Tongue (tissue), 1 donor: ENCODE measurements at regions not wholly inside any gene's neighbourhood (a gene's known extent, or its start where the extent isn't known, plus 50 kb on each side); places are given as distances from the start of the nearest gene placed in this dataset.
"Not testable (repeated sequence)": the region's sequence is repeated elsewhere in the genome, so short reads cannot be mapped to it uniquely, and the experiment has no call there.

Experiments used
- DNase-seq: peaks from one replicate; pipeline ENCODE4 v3.0.0-alpha.2; 2015

- DNase-seq, result no peak
Measured at GRCh38 chr17:70597774-70598173, 428.4 kb downstream of the KCNJ2 start.

GRCh38 chr17:70599198-70599597 lies 429.9 kb downstream of the KCNJ2 start:
- DNase-seq, result no peak

GRCh38 chr17:70599945-70600344 lies 430.6 kb downstream of the KCNJ2 start:
- not testable (repeated sequence) for DNase-seq

- DNase-seq, result no peak
Measured at GRCh38 chr17:70603226-70603625, 433.9 kb downstream of the KCNJ2 start.

- DNase-seq, result no peak
Measured at GRCh38 chr17:70604854-70605253, 435.5 kb downstream of the KCNJ2 start.

GRCh38 chr17:70606086-70606485 lies 436.8 kb downstream of the KCNJ2 start:
- DNase-seq, result no peak

GRCh38 chr17:70608193-70608592 lies 438.9 kb downstream of the KCNJ2 start:
- DNase-seq, result no peak

GRCh38 chr17:70608957-70609356 lies 439.6 kb downstream of the KCNJ2 start:
- no peak for DNase-seq

GRCh38 chr17:70609566-70609965 lies 440.2 kb downstream of the KCNJ2 start:
- DNase-seq, result no peak

GRCh38 chr17:70610161-70610560 lies 440.8 kb downstream of the KCNJ2 start:
- no peak for DNase-seq

- no peak for DNase-seq
Measured at GRCh38 chr17:70613681-70614080, 444.3 kb downstream of the KCNJ2 start.

- no peak for DNase-seq
Measured at GRCh38 chr17:70615831-70616230, 446.5 kb downstream of the KCNJ2 start.

- peak; percentile 42 for DNase-seq
Measured at GRCh38 chr17:70618641-70619040, 449.3 kb downstream of the KCNJ2 start.

- peak; percentile 96 for DNase-seq
Measured at GRCh38 chr17:70621566-70621965, 452.2 kb downstream of the KCNJ2 start.

GRCh38 chr17:70622368-70623260 lies 453.3 kb downstream of the KCNJ2 start:
- peak; percentile 82 for DNase-seq

- DNase-seq, result no peak
Measured at GRCh38 chr17:70624211-70624610, 454.9 kb downstream of the KCNJ2 start.

GRCh38 chr17:70629902-70630301 lies 460.6 kb downstream of the KCNJ2 start:
- DNase-seq, result peak; percentile 29

GRCh38 chr17:70636517-70637133 lies 467.3 kb downstream of the KCNJ2 start:
- peak; percentile 83 for DNase-seq

GRCh38 chr17:70642059-70642458 lies 472.7 kb downstream of the KCNJ2 start:
- no peak for DNase-seq

GRCh38 chr17:70644096-70644495 lies 474.8 kb downstream of the KCNJ2 start:
- DNase-seq, result no peak

GRCh38 chr17:70646673-70647072 lies 477.3 kb downstream of the KCNJ2 start:
- DNase-seq, result no peak

GRCh38 chr17:70648166-70648565 lies 478.8 kb downstream of the KCNJ2 start:
- no peak for DNase-seq

- DNase-seq, result no peak
Measured at GRCh38 chr17:70653850-70654249, 484.5 kb downstream of the KCNJ2 start.

GRCh38 chr17:70654706-70655105 lies 485.4 kb downstream of the KCNJ2 start:
- DNase-seq, result peak; percentile 88
